ENCODE measurements at regions not wholly inside any gene's neighbourhood (a gene's known extent, or its start where the extent isn't known, plus 50 kb on each side); places are given as distances from the start of the nearest gene placed in this dataset.

- DNase-seq, result no peak
These were observed 493.0 kb downstream of the TLL1 start for GRCh38 chr4:166366012-166366411.

DNA sequence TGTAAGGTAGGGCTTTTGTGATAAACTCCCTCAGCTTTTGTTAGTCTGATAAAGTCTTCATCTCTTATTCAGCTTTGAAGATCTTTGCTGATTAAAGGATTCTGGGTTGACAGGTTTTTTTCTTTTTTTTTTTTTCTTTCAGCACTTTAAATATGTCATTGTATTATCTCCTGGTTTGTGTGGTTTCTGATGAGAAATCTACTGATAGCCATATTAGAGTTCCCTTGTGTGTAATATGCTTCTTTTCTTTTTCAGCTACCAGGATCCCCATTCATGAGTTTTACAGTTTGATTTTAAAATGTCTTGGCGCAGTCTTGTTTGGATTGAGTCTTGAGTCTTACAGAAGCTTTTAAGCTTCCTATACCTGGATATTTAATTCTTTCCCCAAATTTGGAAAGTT, 504.5 kb downstream of the TLL1 start:
- DNase-seq, result no peak

- no peak for DNase-seq
These were observed 513.7 kb downstream of the TLL1 start for GRCh38 chr4:166386491-166387360.

DNA sequence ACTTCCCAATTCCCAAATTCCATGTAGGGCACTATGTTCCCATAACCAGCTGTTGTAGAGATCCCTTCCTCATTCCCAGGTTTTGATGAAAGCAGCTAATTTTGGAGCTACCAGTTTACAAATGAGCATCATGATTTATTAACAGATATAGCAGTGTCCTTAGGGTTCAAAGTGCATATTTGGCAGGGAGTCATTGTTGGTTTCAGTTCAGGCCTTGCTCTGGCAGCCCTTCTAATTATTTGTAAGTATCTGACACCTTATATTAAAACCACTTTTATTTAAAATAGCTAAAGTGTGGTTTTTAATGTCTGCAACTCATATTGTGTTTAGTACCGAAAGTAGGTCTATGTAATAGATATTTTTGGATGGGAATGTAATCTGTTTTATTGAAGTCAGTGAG, 518.5 kb downstream of the TLL1 start:
- no peak for DNase-seq

DNA sequence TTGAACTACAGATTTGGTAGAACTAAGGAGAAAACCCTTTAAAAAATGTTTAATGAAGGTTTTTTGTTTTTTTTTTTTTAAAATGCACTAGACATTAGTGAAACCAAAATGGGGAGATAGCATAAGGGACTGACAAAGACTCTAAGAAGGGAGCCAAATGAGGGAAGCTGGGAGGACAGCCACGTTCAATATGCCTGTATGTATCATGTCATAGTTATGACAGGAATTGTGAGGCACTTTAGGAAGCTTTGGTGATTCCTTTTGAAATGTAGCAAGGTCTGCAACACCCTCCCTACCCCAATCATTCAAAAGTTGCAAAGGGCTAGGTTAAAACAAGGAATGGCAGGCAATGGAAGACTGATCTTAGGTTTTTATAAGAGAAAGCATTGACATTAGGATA, 526.0 kb downstream of the TLL1 start:
- DNase-seq, result no peak

DNA sequence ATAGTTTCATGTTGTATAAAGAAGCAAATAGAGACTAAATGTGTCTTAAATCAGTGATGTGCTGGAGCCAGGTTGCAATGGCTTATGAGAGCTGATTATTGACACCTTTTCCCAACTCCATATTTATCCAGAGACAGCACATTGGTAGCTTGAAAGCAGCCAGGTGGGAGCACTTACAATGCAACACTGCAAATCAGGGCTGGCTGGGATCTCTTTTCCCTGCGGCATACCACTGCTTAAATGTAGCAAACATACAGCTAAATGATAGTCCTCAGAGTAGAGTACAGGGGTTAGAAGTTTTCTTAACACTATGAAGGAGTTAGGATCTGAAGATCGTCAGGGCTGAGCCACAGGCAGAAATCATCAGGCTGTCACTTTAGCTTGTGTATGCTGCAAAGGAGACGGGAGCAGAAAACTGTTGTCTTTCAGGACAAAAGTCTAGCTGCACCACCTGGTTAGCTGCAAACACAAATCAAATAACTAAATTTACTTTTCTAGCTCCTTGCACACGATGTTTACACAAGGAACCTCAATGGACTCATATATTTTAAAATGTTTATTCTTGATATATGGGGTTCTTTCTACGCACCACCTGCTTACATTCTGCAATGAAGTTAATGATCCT, 527.3 kb downstream of the TLL1 start:
- no peak for DNase-seq

DNA sequence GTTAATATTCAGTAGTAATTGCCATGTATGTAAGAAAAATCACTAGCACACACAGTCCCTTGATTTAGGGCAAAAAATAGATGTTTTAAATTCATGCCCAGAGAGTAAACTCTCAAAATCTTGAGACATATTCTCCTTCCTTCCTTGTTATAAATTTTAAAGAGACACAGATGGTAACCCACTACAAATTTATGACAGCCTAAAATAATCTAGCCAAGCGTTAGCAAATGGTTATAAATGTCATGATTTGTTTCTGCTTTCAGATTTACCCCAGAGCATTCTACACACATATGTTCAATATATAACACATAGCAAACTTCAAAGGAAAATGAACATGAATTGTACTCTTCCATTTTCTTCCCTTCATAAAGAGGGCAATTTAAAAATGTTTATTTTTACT, 540.3 kb downstream of the TLL1 start:
- no peak for DNase-seq

GRCh38 chr4:166414431-166414830, 541.4 kb downstream of the TLL1 start:
- DNase-seq, result no peak

DNA sequence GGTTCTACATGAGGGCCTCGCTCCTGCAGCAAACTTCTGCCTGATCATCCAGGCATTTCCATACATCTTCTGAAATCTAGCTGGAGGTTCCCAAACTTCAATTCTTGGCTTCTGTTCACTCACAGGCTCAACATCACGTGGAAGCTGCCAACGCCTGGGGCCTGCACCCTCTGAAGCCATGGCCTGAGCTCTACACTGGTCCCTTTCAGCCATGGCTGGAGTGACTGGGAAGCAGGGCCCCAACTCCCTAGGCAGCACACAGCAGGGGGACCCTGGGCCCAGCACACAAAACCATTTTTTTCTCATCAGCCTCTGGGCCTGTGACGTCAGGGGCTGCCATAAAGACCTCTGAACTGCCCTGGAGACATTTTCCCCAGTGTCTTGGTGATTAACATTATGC, 542.7 kb downstream of the TLL1 start:
- no peak for DNase-seq

DNA sequence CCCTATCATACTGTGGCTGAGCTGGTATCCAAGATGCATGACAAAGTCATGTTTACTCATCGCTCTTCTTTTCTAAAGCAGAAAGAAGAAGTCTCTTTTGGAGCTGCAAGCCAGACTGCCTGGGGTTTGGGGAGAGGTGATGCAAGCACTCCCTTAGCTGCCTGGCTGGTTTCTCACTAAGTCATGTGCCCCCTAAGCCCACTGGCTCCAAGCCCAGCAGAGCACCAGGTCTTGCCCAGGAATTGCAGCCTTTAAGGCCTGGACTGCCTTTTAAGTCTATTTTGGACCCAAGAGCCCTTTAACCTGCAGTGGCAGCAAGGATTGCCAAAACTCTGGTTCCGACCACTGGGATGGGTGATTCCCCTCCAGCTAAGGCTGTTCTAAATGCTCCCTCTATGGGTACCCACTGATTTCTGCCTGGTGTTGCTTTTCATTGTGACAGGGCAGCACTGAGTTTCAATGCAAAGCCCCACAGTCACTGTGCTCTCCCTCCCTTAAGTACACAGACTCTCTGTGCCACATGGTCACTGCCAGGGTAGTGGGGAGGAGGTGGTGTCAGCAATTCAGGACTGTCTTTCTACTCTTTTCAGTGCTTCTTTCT, 548.6 kb downstream of the TLL1 start:
- no peak for DNase-seq

GRCh38 chr4:166422475-166422874, 549.4 kb downstream of the TLL1 start:
- DNase-seq, result no peak

DNA sequence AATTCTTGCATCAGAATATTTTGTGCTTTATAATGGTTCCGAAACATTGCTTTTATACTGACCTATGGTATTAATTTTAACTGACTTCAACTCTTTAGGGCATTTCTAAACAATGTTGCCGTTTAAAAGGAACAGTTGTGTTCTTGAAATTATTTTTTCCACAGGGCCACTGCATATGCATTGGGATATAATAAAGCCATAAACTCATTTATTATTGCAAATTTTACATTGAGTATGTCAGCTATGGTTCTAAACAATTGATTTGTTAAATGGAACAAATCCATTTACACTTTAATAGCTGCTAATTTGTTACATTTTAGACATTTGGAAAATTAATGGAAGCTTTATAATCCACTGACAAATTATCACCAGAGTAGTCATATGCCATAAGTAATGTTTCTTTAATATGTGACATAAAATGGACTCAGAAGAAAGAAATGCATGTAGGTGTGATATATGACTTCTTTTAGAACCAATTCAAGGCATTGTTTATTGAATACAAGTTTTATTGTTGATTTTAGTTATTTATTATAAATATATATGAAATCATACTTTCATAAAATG, 553.3 kb downstream of the TLL1 start:
- DNase-seq, result no peak

GRCh38 chr4:166432125-166432524, 559.1 kb downstream of the TLL1 start:
- DNase-seq, result no peak

- DNase-seq, result no peak
These were observed 559.8 kb downstream of the TLL1 start for GRCh38 chr4:166432842-166433241.

- no peak for DNase-seq
These were observed 562.4 kb downstream of the TLL1 start for GRCh38 chr4:166435449-166435848.

DNA sequence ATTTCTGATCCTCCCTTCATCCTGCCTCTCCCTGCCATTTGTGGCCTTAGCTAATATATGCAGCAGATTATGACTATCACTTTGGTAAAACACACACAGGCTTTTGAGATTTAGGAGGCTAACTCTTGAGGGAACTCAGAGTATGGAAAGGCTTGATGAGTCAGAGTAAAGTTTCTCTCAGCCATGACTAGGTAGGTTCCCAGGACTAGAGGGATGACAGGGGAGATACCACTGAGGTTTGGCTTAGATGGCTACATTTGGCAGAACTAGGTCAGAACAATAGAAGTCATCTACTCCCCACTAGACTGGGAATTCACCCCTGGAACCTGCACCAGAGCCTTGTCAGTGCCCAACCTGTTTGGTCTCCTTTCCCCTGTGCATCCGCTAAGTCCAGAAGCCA, 585.7 kb downstream of the TLL1 start:
- no peak for DNase-seq

DNA sequence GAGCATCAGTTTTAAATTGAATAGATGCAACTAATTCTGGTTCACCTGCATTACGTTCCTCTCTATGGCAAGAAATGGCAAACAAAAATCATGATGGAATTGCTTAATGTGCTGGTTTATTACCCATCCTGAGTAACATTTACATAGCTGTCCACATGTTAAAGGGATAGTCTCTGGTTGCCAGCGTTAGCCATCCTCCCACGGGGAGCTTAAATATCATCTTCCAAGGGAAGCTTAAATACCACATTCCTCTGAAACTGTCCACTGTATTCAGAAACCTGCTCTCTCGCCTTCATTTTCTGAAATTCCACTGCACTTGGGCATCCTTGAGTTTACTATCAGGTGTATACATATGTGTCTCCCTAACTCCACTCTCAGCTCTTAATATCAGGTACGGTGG, 586.6 kb downstream of the TLL1 start:
- DNase-seq, result no peak

GRCh38 chr4:166460769-166461550, 587.9 kb downstream of the TLL1 start:
- no peak for DNase-seq

DNA sequence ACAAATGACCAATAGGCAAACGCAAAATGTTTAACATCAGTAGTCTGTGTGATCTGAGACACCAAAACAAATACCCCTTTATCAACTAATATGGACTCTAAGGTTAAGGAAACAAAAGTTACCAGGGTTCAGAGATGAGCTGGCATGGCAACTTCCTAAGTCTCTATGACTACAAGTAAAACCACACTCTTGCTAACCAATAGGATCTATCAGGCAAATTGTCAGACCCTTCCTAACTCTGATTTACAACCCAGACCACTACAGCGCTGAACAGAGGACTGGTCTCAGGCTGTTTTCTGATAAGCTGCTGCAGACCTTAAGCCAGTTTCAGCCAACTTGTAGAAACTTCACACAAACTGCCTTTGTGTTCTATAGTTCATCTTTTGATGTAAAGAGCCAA, 608.0 kb downstream of the TLL1 start:
- no peak for DNase-seq

DNA sequence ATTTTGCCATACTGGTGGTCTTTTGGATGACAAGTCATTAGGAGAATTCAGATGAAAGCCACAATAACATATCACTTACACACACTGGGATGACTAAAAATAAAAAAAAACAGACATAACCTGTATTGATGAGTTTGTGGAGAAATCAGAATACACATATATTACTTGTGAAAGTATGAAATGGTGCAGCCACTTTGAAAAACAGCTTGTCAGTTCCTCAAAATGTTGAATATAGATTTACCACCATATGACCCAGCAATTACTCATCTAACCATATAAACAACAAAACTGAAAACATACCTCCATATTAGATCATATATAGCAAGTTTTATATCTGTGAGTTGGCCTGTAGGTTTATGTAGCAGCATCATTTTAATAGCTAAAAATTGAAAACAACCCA, 608.7 kb downstream of the TLL1 start:
- DNase-seq, result no peak

DNA sequence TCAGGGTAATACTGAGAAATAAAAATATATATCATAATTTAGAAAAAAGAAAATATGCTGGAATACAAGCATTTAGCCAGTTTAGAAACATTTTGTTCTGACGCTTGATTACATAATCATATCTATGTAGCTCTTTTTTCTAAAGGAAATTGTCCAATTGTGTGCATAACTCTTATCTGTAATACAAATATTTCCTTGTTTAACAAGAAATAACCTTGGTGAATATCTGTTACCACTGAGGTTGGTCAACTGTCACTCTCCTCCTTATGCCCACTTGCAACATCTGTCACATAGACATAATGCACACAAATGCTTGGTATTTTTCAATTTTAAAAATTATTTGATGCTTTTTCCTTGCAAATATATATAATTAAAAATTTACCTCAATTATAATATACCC, 609.7 kb downstream of the TLL1 start:
- no peak for DNase-seq

DNA sequence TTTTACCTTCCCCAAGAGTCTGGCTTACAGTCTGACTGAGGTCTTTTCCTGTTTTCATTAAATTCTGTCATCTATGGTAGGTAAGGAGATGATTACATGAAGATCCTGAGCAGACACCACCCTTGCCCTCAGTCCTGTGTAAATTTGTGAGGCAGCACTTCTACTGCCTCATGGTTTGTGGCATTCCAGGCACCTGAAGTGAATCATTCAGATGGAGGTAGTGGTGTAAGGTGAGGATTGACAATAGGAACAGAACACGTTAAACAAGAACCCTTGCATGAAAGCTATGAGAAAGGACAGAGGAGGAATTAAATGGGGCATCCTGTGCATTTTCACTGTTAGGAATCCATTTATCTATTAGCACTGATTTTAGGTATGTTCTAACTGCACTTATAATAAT, 618.6 kb downstream of the TLL1 start:
- DNase-seq, result no peak

DNA sequence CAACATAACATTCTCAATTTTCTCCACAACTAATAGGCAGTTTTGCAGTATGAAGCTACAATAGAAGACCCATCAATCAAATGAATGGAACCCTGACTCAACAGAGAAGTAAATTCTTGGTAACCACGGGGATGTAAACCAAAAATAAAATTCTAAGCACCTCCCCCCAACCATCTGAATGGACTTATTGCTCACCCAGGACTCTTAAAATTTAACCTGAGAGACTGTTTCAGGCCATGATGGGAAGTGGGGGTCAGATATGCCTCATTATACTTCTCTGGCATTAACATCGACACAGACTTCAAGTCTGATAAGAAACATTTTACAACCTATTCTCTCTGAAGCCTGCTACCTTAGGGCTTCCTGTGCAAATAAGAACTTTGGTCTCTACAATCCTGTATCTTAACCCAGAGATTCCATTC, 620.9 kb downstream of the TLL1 start:
- DNase-seq, result no peak

Measured in NCI-H1048 (cell line).